Adrenal gland (tissue), 9 donors: ENCODE measurements at regions not wholly inside any gene's neighbourhood (a gene's known extent, or its start where the extent isn't known, plus 50 kb on each side); places are given as distances from the start of the nearest gene placed in this dataset.
A peak's percentile ranks its signal among the peaks of the same experiment; 100 is the strongest.
"Not testable (repeated sequence)": the region's sequence is repeated elsewhere in the genome, so short reads cannot be mapped to it uniquely, and the experiment has no call there.

Source experiments
- DNase-seq, 7 donors: peaks; one replicate each; pipeline ENCODE4 v3.0.0-alpha.2; 2019 to 2020
- H3K27ac ChIP-seq, 5 donors: fragments of 200-600 bp; sonication (generic) in 4 of 5; 1 replicate in 3 of 5; 2 replicates in 2 of 5; pipeline versions ENCODE4 v1.5.1 to v1.8.0; 2016 to 2020; ENCODE audit warnings: mild to moderate bottlenecking in 1 of 5
- H3K27me3 ChIP-seq: fragments of 200-600 bp; 2 replicates; pipeline ENCODE4 v1.8.0; 2021
- H3K36me3 ChIP-seq, 2 donors: fragments of 200-600 bp; replicated peaks in 1 of 2; 1 replicate in 1 of 2; 2 replicates in 1 of 2; pipeline versions ENCODE4 v1.5.1 to v1.8.0; 2018 to 2022
- H3K4me1 ChIP-seq, 2 donors: fragments of 200-600 bp; replicated peaks in 1 of 2; 1 replicate in 1 of 2; 2 replicates in 1 of 2; pipeline versions ENCODE4 v1.5.1 to v1.8.0; 2018 to 2021
- H3K4me3 ChIP-seq, 4 donors: fragments of 200-600 bp; sonication (generic) in 3 of 4; one replicate each; pipeline ENCODE4 v1.5.1; 2016 to 2018
- H3K9me3 ChIP-seq, 3 donors: fragments of 200-600 bp; sonication (generic) in 1 of 3; replicated peaks in 1 of 3; 1 replicate in 2 of 3; 2 replicates in 1 of 3; pipeline versions ENCODE4 v1.5.1 to v1.8.0; 2016 to 2021
- CTCF ChIP-seq, 6 experiments: fragments of 450-650 bp in 4 of 6; fragments of 200-600 bp in 2 of 6; sonication (generic) in 1 of 6; IDR thresholded peaks; 1 replicate in 5 of 6; 2 replicates in 1 of 6; pipeline versions ENCODE4 v1.5.1 to v1.8.0; 2016 to 2021; ENCODE audit warnings: antibody characterized with exemption in 6 of 6, mild to moderate bottlenecking in 2 of 6, moderate library complexity in 1 of 6
- POLR2A ChIP-seq, 2 donors: fragments of 450-650 bp; IDR thresholded peaks; one replicate each; pipeline ENCODE4 v1.6.1; 2017; ENCODE audit warnings: antibody characterized with exemption in 2 of 2, mild to moderate bottlenecking in 2 of 2, moderate library complexity in 1 of 2
- WGBS, 4 donors: extraction: QIAGEN DNeasy Blood & Tissue Kit in 2 of 4; methylation state at CpG; one replicate each; pipeline versions ENCODE4 v1.1.5 to v1.1.7; 2013 to 2017; 5-methylcytosine and 5-hydroxymethylcytosine counted together
- intact Hi-C, 2 donors: fragments of 100-400 bp; cut with DNase I; formaldehyde crosslinking; loops; one replicate each; pipeline versions ENCODE4 v1.14.1 to v1.15.0; 2022 to 2023
- donor health status: healthy with polysubstance abuse.
- donor health status: Bipolar disorder and iron deficiency.
- donor health status: DM: yes; HTN: yes; CAD: no.
- donor health status: DM: no; HTN: no; CAD: no.
- donor health status: DM: no; HTN: no; CAD: no.

DNA sequence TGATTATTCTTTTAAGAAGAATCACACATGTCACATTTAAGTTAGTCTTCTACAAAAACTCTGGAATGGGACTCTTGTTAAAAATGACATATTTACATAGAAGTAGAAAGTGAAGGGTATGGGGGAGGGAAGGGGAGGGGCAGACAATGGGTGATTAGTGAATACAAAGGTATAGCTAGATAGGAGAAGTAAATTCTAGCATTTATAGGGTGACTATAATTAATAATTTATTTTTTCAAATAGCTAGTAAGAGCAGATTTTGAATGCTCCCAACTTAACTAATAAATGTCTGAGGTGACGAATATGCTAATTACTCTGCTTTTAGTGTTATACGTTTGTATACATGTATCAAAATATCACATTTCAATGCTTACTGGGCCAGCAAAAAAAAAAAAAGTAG, 59.4 kb downstream of the BLTP3B start:
- H3K4me3 ChIP-seq, result no peak overlapping the region
- intact Hi-C loops, result no loop called here
- no peak for DNase-seq
- H3K9me3 ChIP-seq, result no peaks in the 10 kb centered on the region
- H3K36me3 ChIP-seq, result peaks cover 0 to 17% of the 10 kb centered on the region in 2 donors
- WGBS, 4 donors, result 93 to 97% (median 95%) methylated on average over 2 of the region's 2 CpGs
- no peaks in the 10 kb centered on the region for H3K27me3 ChIP-seq
- no peak for TF ChIP-seq POLR2A (IDR thresholded peaks at IDR 0.05)
- no peak for TF ChIP-seq CTCF (IDR thresholded peaks at IDR 0.05)
- H3K27ac ChIP-seq, result no peak overlapping the region
- H3K4me1 ChIP-seq, result no peaks in the 10 kb centered on the region

DNA sequence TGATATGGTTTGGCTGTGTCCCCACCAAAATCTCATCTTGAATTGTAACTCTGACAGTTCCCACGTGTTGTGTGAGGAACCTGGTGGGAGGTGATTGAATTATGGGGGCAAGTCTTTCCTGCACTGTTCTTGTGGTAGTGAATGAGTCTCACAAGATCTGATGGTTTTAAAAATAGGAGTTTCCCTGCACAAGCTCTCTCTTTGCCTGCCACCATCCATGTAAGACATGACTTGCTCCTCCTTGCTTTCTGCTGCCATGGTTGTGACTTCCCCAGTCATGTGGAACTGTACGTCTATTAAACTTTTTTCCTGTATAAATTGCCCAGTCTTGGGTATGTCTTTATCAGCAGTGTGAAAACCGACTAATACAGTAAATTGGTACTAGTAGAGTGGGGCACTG, 63.9 kb downstream of the BLTP3B start:
- H3K27me3 ChIP-seq, H3K4me1 ChIP-seq, DNase-seq, H3K27ac ChIP-seq, intact Hi-C loops, H3K9me3 ChIP-seq, H3K4me3 ChIP-seq: not testable (repeated sequence)
- WGBS, 4 donors, result 95 to 97% (median 97%) methylated on average over 3 of the region's 3 CpGs
- H3K36me3 ChIP-seq, result peaks cover 0 to 24% of the 10 kb centered on the region in 2 donors

DNA sequence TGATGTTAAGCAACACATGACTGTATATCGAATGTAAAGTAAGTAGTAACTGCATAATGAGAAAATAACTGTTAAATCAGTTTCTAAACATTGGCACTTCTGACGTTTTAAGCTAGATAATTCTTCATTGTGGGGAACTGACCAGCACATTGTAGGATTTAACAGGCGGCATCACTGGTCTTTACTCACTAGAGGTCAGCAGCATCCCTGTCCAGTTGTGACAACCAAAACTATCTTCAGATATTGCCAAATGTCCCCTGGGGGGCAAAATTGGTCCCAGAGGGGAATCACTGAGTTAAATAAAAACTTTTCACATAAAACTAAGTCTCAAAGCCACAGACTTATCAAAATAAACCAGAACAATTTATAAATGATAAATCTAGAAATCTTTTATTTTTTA, 65.3 kb downstream of the BLTP3B start:
- WGBS, 4 donors, result 80 to 83% (median 81%) methylated on average over 3 of the region's 3 CpGs

GRCh38 chr12:100075598-100075997, 67.1 kb downstream of the BLTP3B start:
- Histone ChIP-seq H3K4me1 (no peaks in the 10 kb centered on the region), H3K9me3 (no peaks in the 10 kb centered on the region), H3K27me3 (no peaks in the 10 kb centered on the region), H3K36me3 (peaks cover 0 to 7% of the 10 kb centered on the region in 2 donors), H3K27ac (no peak overlapping the region), H3K4me3 (no peak overlapping the region)
- intact Hi-C loops, result no loop called here
- DNase-seq, result no peak
- no peak for TF ChIP-seq POLR2A (IDR thresholded peaks at IDR 0.05)
- TF ChIP-seq CTCF (IDR thresholded peaks at IDR 0.05), result no peak
- WGBS, 4 donors, result 96 to 99% (median 98%) methylated on average over 2 of the region's 2 CpGs

More for the DNA sequence above, 65.3 kb downstream of the BLTP3B start:
- Histone ChIP-seq H3K27me3 (no peaks in the 10 kb centered on the region), H3K4me1 (no peaks in the 10 kb centered on the region), H3K36me3 (peaks cover 0 to 18% of the 10 kb centered on the region in 2 donors), H3K27ac (no peak overlapping the region), H3K4me3 (no peak overlapping the region), H3K9me3 (no peaks in the 10 kb centered on the region)
- TF ChIP-seq CTCF (IDR thresholded peaks at IDR 0.05) (peak in 1 of 6 experiments; percentile 24), POLR2A (IDR thresholded peaks at IDR 0.05) (no peak)
- intact Hi-C loops, result no loop called here
- peak in 1 of 7 donors; percentile 8 for DNase-seq

DNA sequence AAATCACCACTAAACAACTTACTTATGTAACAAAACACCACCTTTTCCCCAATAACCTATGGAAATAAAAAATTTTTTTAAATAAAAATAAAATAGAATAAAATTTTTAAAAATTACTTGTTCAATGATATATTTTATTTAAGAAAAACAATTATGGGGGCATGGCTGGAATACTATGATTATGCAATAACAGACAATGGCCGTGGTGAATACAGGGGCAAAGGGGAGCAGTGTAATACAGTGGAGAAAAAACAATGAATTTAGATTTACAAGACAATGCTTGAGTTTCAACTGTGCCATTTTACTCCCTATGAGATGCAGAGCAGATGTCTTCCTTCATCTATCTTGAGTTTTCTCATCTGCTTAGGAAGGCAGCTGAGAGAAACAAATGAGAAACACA, 72.9 kb downstream of the BLTP3B start:
- TF ChIP-seq POLR2A (IDR thresholded peaks at IDR 0.05) (no peak), CTCF (IDR thresholded peaks at IDR 0.05) (no peak)
- no peak for DNase-seq
- intact Hi-C loops, result no loop called here
- no peaks in the 10 kb centered on the region for H3K9me3 ChIP-seq
- no peaks in the 10 kb centered on the region for H3K27me3 ChIP-seq
- H3K36me3 ChIP-seq, result peaks cover 0 to 5% of the 10 kb centered on the region in 2 donors
- whole genome bisulfite sequencing, 4 donors, result 89 to 95% (median 94%) methylated on average over 1 of the region's 1 CpG
- no peak overlapping the region for H3K27ac ChIP-seq
- no peaks in the 10 kb centered on the region for H3K4me1 ChIP-seq
- no peak overlapping the region for H3K4me3 ChIP-seq
